MM.1S (cell line): ENCODE measurements at regions not wholly inside any gene's neighbourhood (a gene's known extent, or its start where the extent isn't known, plus 50 kb on each side); places are given as distances from the start of the nearest gene placed in this dataset.

Source experiments
- DNase-seq: peaks from one replicate; pipeline ENCODE4 v3.0.0-alpha.2; 2015
- H2AFZ ChIP-seq: fragments of 300-600 bp; sonication (generic); 2 replicates; pipeline ENCODE4 v1.6.0; 2016; ENCODE audit warnings: antibody characterized with exemption, low read length
- H3F3A ChIP-seq: fragments of 300-600 bp; sonication (generic); 2 replicates; pipeline ENCODE4 v1.6.1; 2016; ENCODE audit warnings: mild to moderate bottlenecking, antibody characterized with exemption, low read length, moderate library complexity, mixed read lengths; ENCODE audit not compliant: insufficient read depth
- H3K27ac ChIP-seq: fragments of 300-600 bp; sonication (generic); 2 replicates; pipeline ENCODE4 v1.5.1; 2016; ENCODE audit warnings: mild to moderate bottlenecking, low read length
- H3K27me3 ChIP-seq: fragments of 300-600 bp; sonication (generic); replicated peaks from 2 replicates; pipeline ENCODE4 v1.6.0; 2016; ENCODE audit warnings: low read length; ENCODE audit not compliant: insufficient read depth
- H3K36me3 ChIP-seq: fragments of 300-600 bp; sonication (generic); replicated peaks from 2 replicates; pipeline ENCODE4 v1.6.1; 2016; ENCODE audit warnings: mild to moderate bottlenecking, low read length, mixed read lengths; ENCODE audit not compliant: insufficient read depth
- H3K4me1 ChIP-seq: fragments of 300-600 bp; sonication (generic); 2 replicates; pipeline ENCODE4 v1.6.1; 2016; ENCODE audit warnings: low read length, mixed read lengths
- H3K4me2 ChIP-seq: fragments of 300-600 bp; sonication (generic); 2 replicates; pipeline ENCODE4 v1.6.0; 2016; ENCODE audit warnings: low read depth, low read length
- H3K4me3 ChIP-seq: fragments of 300-600 bp; sonication (generic); 2 replicates; pipeline ENCODE4 v1.5.1; 2016; ENCODE audit warnings: low read length, mixed read lengths
- H3K79me2 ChIP-seq: fragments of 300-600 bp; sonication (generic); 2 replicates; pipeline ENCODE4 v1.6.1; 2016; ENCODE audit warnings: mixed run types, low read length, mixed read lengths
- H3K9ac ChIP-seq: fragments of 300-600 bp; sonication (generic); 2 replicates; pipeline ENCODE4 v1.6.1; 2016; ENCODE audit warnings: low read length, mixed read lengths
- H3K9me2 ChIP-seq: fragments of 300-600 bp; sonication (generic); replicated peaks from 2 replicates; pipeline ENCODE4 v1.6.1; 2016; ENCODE audit warnings: mild to moderate bottlenecking, low read length, mixed read lengths; ENCODE audit not compliant: insufficient read depth
- H3K9me3 ChIP-seq: fragments of 300-600 bp; sonication (generic); replicated peaks from 2 replicates; pipeline ENCODE4 v1.6.1; 2016; ENCODE audit warnings: mild to moderate bottlenecking, low read length, mixed read lengths; ENCODE audit not compliant: insufficient read depth
- H4K20me1 ChIP-seq: fragments of 300-600 bp; sonication (generic); 2 replicates; pipeline ENCODE4 v1.6.1; 2016; ENCODE audit warnings: mild to moderate bottlenecking, low read length, moderate library complexity, mixed read lengths; ENCODE audit not compliant: insufficient read depth
- EZH2 ChIP-seq: fragments of 300-600 bp; sonication (generic); optimal IDR thresholded peaks from 2 replicates; pipeline ENCODE3; 2017; ENCODE audit warnings: low read depth, mild to moderate bottlenecking, antibody characterized with exemption, low read length, mixed read lengths
- EZH2phosphoT487 ChIP-seq: fragments of 300-600 bp; sonication (generic); IDR thresholded peaks from 2 replicates; pipeline ENCODE4 v1.6.1; 2018; ENCODE audit warnings: antibody characterized with exemption, low read length
- TF ChIP-seq, protein P1 (sequence below): fragments of 300-600 bp; sonication (generic); IDR thresholded peaks from 2 replicates; pipeline ENCODE4 v1.5.1; 2016; ENCODE audit warnings: antibody characterized with exemption, low read length, mixed read lengths

DNA sequence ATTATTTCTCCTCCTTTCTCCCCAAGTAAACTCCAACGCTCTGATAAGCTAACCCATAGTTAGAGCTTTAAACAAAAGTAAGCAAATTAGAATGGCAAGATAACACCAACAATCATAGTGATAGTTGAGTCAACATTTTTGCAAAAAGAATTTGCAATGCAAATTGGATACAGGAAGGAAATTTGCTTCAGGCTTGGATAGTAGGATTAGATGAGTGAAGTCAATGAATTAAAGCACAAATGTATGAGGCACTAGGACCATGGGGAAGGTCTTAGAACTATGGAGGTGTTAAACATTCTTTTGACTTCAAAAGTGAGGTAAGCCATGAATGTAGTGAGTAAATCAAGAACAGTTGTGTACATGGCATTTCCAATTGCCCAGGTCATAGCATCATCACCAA is 289.8 kb upstream of the GRAMD2B start:
- TF ChIP-seq EZH2: no peak
- no peak for TF ChIP-seq EZH2phosphoT487
- TF ChIP-seq, protein P1, sequence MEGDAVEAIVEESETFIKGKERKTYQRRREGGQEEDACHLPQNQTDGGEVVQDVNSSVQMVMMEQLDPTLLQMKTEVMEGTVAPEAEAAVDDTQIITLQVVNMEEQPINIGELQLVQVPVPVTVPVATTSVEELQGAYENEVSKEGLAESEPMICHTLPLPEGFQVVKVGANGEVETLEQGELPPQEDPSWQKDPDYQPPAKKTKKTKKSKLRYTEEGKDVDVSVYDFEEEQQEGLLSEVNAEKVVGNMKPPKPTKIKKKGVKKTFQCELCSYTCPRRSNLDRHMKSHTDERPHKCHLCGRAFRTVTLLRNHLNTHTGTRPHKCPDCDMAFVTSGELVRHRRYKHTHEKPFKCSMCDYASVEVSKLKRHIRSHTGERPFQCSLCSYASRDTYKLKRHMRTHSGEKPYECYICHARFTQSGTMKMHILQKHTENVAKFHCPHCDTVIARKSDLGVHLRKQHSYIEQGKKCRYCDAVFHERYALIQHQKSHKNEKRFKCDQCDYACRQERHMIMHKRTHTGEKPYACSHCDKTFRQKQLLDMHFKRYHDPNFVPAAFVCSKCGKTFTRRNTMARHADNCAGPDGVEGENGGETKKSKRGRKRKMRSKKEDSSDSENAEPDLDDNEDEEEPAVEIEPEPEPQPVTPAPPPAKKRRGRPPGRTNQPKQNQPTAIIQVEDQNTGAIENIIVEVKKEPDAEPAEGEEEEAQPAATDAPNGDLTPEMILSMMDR: no peak
- no peaks in the 10 kb centered on the region for H3K36me3 ChIP-seq
- no peak overlapping the region for H3K9ac ChIP-seq
- no peak overlapping the region for H3K4me3 ChIP-seq
- no peaks in the 10 kb centered on the region for H3K79me2 ChIP-seq
- H3K27me3 ChIP-seq: no peaks in the 10 kb centered on the region
- DNase-seq: no peak
- no peak overlapping the region for H3K4me2 ChIP-seq
- H3K9me2 ChIP-seq: no peaks in the 10 kb centered on the region
- H3K9me3 ChIP-seq: no peaks in the 10 kb centered on the region
- H3F3A ChIP-seq: no peaks in the 10 kb centered on the region
- no peaks in the 10 kb centered on the region for H3K4me1 ChIP-seq
- no peak overlapping the region for H2AFZ ChIP-seq
- no peaks in the 10 kb centered on the region for H4K20me1 ChIP-seq
- no peak overlapping the region for H3K27ac ChIP-seq

DNA sequence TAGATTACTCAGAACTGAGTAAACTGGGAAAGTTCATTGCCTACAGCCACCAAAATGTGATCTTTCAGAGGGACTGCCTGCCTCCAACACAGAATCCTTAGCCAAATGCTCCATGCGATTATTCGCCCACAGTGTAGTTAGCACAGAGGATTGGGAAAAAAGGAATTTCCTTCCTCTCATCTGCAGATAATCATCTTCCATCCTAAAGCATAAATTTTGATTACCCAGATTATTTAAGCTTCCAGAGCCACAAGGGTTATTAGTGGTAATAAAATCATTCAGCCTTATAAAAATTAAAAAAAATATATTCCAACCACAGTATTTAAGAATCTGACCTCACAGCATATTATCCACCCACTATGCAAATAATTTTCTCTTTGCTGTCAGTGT is 285.3 kb upstream of the GRAMD2B start:
- Histone ChIP-seq H3K4me1 (peaks cover 1% of the 10 kb centered on the region; the same call in 1 of the 2 replicates), H3K79me2 (no peaks in the 10 kb centered on the region), H4K20me1 (no peaks in the 10 kb centered on the region), H3F3A (no peaks in the 10 kb centered on the region), H2AFZ (no peak overlapping the region), H3K27me3 (no peaks in the 10 kb centered on the region), H3K4me3 (no peak overlapping the region), H3K36me3 (no peaks in the 10 kb centered on the region), H3K9me2 (no peaks in the 10 kb centered on the region), H3K9me3 (no peaks in the 10 kb centered on the region), H3K4me2 (no peak overlapping the region), H3K27ac (no peak overlapping the region), H3K9ac (no peak overlapping the region)
- no peak for DNase-seq
- TF ChIP-seq, protein P1: no peak
- no peak for TF ChIP-seq EZH2
- no peak for TF ChIP-seq EZH2phosphoT487

DNA sequence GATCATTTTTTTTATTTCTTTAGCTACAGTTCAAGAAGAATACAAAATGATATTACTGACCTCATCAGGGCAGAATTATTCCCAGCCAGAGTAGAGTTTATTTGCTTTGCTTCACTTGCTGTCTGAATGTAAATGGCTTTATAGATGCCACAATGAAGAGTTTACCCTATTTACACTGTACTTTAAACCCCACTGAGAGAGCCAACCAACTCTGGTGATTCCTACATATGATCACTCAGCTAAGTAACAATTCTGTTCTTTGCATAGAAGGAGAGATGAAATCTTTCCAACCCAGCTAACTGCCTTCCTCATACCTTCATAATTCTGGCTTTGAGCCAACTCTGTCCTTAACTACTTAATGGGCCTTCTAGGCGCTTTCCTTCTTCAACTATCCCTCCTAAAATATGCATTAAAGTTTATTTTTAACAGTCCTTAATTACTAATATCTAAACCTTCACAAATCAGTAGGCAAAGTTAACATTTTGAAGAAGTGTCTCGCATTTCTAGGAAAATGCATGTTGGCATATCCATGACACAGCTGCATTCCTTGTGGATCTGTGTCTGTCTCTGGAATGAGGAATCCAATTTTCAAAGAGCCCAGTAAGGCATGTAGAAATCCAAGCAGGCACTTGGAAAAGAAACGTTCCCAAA is 284.8 kb upstream of the GRAMD2B start:
- no peak for DNase-seq
- Histone ChIP-seq H3K4me1 (peaks cover 6% of the 10 kb centered on the region), H3K79me2 (no peaks in the 10 kb centered on the region), H3K9me2 (no peaks in the 10 kb centered on the region), H3K4me3 (no peak overlapping the region), H2AFZ (no peak overlapping the region), H3K27ac (no peak overlapping the region), H4K20me1 (no peaks in the 10 kb centered on the region), H3K4me2 (no peak overlapping the region), H3K9ac (no peak overlapping the region), H3K9me3 (no peaks in the 10 kb centered on the region), H3K36me3 (no peaks in the 10 kb centered on the region), H3F3A (no peaks in the 10 kb centered on the region), H3K27me3 (no peaks in the 10 kb centered on the region)
- TF ChIP-seq, protein P1: no peak
- TF ChIP-seq EZH2: no peak
- no peak for TF ChIP-seq EZH2phosphoT487
